ENCODE measurements at regions not wholly inside any gene's neighbourhood (a gene's known extent, or its start where the extent isn't known, plus 50 kb on each side); places are given as distances from the start of the nearest gene placed in this dataset.

DNA sequence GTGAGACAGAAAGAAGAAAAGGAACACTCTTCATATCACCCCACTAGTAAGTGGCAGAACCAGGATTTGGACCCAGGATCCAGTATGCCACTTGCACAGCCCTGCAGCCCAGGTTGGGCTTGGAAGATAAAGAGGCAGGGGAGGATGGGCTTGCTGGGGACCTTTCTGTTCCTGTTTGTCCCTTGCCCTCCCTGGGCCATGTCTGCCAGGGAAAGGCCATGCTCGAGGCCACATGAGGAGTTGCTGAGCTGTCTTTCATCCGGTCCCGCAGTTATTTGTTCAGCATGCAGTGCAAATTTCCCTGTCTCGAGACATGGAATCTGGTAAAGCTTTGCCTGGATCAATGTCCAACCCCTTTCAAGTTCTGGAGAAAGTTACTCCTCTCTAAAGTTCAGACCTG, 116.0 kb upstream of the MRPS22 start:
- ChIA-PET CTCF (no interaction called here), POLR2A (no interaction called here)
- ATAC-seq (no peak), DNase-seq (ENCODE audit: low spot score) (no peak)
- Mint-ChIP-seq H3K4me1 (no peaks in the 10 kb centered on the region), H3K4me3 (no peak overlapping the region), H3K9me3 (no peaks in the 10 kb centered on the region), H3K27ac (no peak overlapping the region), H3K36me3 (no peaks in the 10 kb centered on the region), H3K27me3 (ENCODE audit: low read depth) (peaks cover 36% of the 10 kb centered on the region)
- TF ChIP-seq TCF7 (CRISPR knock-in tag; IDR thresholded peaks at IDR 0.05; ENCODE audit: low read depth): no peak
- no peak for TF ChIP-seq ZNF423 (CRISPR knock-in tag; IDR thresholded peaks at IDR 0.05)
- TF ChIP-seq ZNF232 (CRISPR knock-in tag; IDR thresholded peaks at IDR 0.05): no peak

DNA sequence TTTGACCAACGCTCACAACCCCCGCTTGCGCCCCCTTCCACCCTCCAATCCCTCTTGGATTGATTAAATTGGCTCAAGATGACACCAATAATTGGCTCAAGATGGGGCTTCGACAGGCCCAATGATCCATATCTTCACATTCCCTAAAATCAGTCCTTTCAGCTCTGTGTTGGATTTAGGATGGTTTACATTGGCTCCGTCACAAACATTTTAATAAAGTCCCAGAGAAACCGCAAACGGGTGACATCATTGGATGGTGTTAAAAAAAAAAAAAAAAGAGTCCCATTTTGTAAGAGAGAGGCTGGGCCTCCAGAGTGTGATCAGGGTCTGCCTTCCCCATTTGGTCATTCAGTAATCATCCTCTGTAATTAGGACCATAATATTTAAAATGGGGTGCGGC, 113.4 kb upstream of the MRPS22 start:
- H3K27me3 Mint-ChIP-seq (ENCODE audit: low read depth): peaks cover 40% of the 10 kb centered on the region
- DNase-seq (ENCODE audit: low spot score) (no peak), ATAC-seq (no peak)
- no peak overlapping the region for H3K4me3 Mint-ChIP-seq
- H3K36me3 Mint-ChIP-seq: no peaks in the 10 kb centered on the region
- POLR2A ChIA-PET: interaction anchor here (0.5 kb wide), 1 partner anchor 142 kb away, joined by 3 read pairs; no protein-coding TSS in a partner anchor
- H3K9me3 Mint-ChIP-seq: no peaks in the 10 kb centered on the region
- CTCF ChIA-PET: interaction anchor here (1.2 kb wide), 1 partner anchor 90 kb away, joined by 3 read pairs; no protein-coding TSS in a partner anchor
- H3K4me1 Mint-ChIP-seq: peaks cover 4% of the 10 kb centered on the region; the same call in 1 of the 2 replicates
- no peak overlapping the region for H3K27ac Mint-ChIP-seq
- no peak for TF ChIP-seq ZNF423 (CRISPR knock-in tag; IDR thresholded peaks at IDR 0.05)
- TF ChIP-seq, protein P1, sequence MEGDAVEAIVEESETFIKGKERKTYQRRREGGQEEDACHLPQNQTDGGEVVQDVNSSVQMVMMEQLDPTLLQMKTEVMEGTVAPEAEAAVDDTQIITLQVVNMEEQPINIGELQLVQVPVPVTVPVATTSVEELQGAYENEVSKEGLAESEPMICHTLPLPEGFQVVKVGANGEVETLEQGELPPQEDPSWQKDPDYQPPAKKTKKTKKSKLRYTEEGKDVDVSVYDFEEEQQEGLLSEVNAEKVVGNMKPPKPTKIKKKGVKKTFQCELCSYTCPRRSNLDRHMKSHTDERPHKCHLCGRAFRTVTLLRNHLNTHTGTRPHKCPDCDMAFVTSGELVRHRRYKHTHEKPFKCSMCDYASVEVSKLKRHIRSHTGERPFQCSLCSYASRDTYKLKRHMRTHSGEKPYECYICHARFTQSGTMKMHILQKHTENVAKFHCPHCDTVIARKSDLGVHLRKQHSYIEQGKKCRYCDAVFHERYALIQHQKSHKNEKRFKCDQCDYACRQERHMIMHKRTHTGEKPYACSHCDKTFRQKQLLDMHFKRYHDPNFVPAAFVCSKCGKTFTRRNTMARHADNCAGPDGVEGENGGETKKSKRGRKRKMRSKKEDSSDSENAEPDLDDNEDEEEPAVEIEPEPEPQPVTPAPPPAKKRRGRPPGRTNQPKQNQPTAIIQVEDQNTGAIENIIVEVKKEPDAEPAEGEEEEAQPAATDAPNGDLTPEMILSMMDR (IDR thresholded peaks at IDR 0.05): no peak
- TF ChIP-seq JUN (CRISPR knock-in tag; IDR thresholded peaks at IDR 0.05): no peak
- TF ChIP-seq MLX (CRISPR knock-in tag; IDR thresholded peaks at IDR 0.05): no peak
- TF ChIP-seq, protein P2, sequence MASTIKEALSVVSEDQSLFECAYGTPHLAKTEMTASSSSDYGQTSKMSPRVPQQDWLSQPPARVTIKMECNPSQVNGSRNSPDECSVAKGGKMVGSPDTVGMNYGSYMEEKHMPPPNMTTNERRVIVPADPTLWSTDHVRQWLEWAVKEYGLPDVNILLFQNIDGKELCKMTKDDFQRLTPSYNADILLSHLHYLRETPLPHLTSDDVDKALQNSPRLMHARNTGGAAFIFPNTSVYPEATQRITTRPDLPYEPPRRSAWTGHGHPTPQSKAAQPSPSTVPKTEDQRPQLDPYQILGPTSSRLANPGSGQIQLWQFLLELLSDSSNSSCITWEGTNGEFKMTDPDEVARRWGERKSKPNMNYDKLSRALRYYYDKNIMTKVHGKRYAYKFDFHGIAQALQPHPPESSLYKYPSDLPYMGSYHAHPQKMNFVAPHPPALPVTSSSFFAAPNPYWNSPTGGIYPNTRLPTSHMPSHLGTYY (CRISPR knock-in tag; IDR thresholded peaks at IDR 0.05): no peak
- no peak for TF ChIP-seq ATF1 (CRISPR knock-in tag; IDR thresholded peaks at IDR 0.05)
- no peak for TF ChIP-seq ETV6 (CRISPR knock-in tag; IDR thresholded peaks at IDR 0.05)
- TF ChIP-seq SMAD3 (CRISPR knock-in tag; IDR thresholded peaks at IDR 0.05; ENCODE audit: borderline replicate concordance): no peak
- TF ChIP-seq TCF7 (CRISPR knock-in tag; IDR thresholded peaks at IDR 0.05; ENCODE audit: low read depth): no peak
- no peak for TF ChIP-seq GABPB1 (CRISPR knock-in tag; IDR thresholded peaks at IDR 0.05)
- no peak for TF ChIP-seq HMGA2 (CRISPR knock-in tag; IDR thresholded peaks at IDR 0.05)
- TF ChIP-seq TP53 (CRISPR knock-in tag; IDR thresholded peaks at IDR 0.05): no peak
- TF ChIP-seq ESRRA (CRISPR knock-in tag; IDR thresholded peaks at IDR 0.05; ENCODE audit: borderline replicate concordance): no peak
- TF ChIP-seq SMAD4 (CRISPR knock-in tag; IDR thresholded peaks at IDR 0.05): no peak
- TF ChIP-seq SOX15 (CRISPR knock-in tag; IDR thresholded peaks at IDR 0.05): no peak
- TF ChIP-seq CBFB (CRISPR knock-in tag; IDR thresholded peaks at IDR 0.05; ENCODE audit: low read depth): no peak
- TF ChIP-seq ZNF425 (CRISPR knock-in tag; conservative IDR thresholded peaks at IDR 0.05): no peak
- TF ChIP-seq RORB (CRISPR knock-in tag; IDR thresholded peaks at IDR 0.05): no peak
- no peak for TF ChIP-seq ELF4 (CRISPR knock-in tag; IDR thresholded peaks at IDR 0.05; ENCODE audit: low read depth)

Measured in WTC11 (cell line).